ENCODE measurements at regions not wholly inside any gene's neighbourhood (a gene's known extent, or its start where the extent isn't known, plus 50 kb on each side); places are given as distances from the start of the nearest gene placed in this dataset.

GRCh38 chr6:66689608-66690007 is 982.6 kb upstream of the EYS start:
- Histone ChIP-seq H3K27me3 (ENCODE audit: control insufficient read depth in 1 of 2, insufficient read depth in 2 of 2, low read length in 2 of 2) (no peaks in the 10 kb centered on the region), H3K4me1 (ENCODE audit: insufficient read depth, low read length) (no peaks in the 10 kb centered on the region), H3K36me3 (ENCODE audit: insufficient read depth, low read length) (no peaks in the 10 kb centered on the region), H3K4me3 (ENCODE audit: low read length) (no peak overlapping the region), H3K9me3 (ENCODE audit: control insufficient read depth in 1 of 2, insufficient read depth in 1 of 2, low read length in 2 of 2) (peaks cover 0 to 5% of the 10 kb centered on the region in 2 experiments), H3K27ac (ENCODE audit: low read depth in 1 of 2, low read length in 2 of 2) (no peak overlapping the region)
- ChIA-PET CTCF (no interaction called here), POLR2A (no interaction called here)
- TF ChIP-seq CTCF (IDR thresholded peaks at IDR 0.05) = no peak
- intact Hi-C loops (cut with DNase I, micrococcal nuclease) = no loop called here
- Mint-ChIP-seq H3K36me3 (ENCODE audit: low read depth) (no peaks in the 10 kb centered on the region), H3K4me3 (no peak overlapping the region), H3K27ac (no peak overlapping the region), H3K9me3 (peaks cover 16% of the 10 kb centered on the region), H3K4me1 (ENCODE audit: low read depth) (no peaks in the 10 kb centered on the region), H3K27me3 (no peaks in the 10 kb centered on the region)
- ATAC-seq (ENCODE audit: poor library complexity) (no peak), DNase-seq (no peak)

DNA sequence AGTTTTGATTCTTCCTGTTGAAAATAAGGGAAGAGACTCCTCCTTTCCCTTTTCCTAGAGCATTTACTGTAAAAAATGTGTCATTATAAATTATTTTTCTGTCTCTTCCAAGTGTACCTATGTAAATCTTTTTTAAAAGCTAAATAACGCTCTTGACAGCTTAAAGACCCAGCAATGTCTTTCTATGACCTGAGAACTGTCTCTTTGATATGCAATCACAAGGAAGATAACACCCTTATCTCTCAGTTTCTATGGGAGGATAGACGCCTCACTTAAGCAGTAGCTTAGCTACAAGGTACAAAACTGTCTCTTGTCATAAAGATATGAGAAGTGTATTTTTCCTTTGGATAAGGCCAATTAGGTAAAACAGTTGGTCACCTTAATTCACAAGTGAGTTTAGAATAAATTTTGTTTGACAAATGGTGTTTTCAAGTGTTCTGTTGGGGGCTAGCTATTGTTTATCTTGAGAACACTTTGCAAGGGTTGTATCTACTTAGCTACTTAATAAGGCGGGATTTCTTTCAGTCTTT is 980.6 kb upstream of the EYS start:
- Histone ChIP-seq H3K9me3 (ENCODE audit: control insufficient read depth in 1 of 2, insufficient read depth in 1 of 2, low read length in 2 of 2) (peaks cover 0 to 5% of the 10 kb centered on the region in 2 experiments), H3K36me3 (ENCODE audit: insufficient read depth, low read length) (no peaks in the 10 kb centered on the region), H3K27ac (ENCODE audit: low read depth in 1 of 2, low read length in 2 of 2) (no peak overlapping the region), H3K27me3 (ENCODE audit: control insufficient read depth in 1 of 2, insufficient read depth in 2 of 2, low read length in 2 of 2) (no peaks in the 10 kb centered on the region), H3K4me3 (ENCODE audit: low read length) (no peak overlapping the region), H3K4me1 (ENCODE audit: insufficient read depth, low read length) (no peaks in the 10 kb centered on the region)
- H3K4me3 Mint-ChIP-seq = no peak overlapping the region
- H3K27ac Mint-ChIP-seq = no peak overlapping the region
- no peak for TF ChIP-seq CTCF (IDR thresholded peaks at IDR 0.05)
- H3K4me1 Mint-ChIP-seq (ENCODE audit: low read depth) = no peaks in the 10 kb centered on the region
- intact Hi-C loops (cut with DNase I, micrococcal nuclease) = no loop called here
- DNase-seq = no peak
- POLR2A ChIA-PET = no interaction called here
- no peak for ATAC-seq (ENCODE audit: poor library complexity)
- peaks cover 18% of the 10 kb centered on the region for H3K9me3 Mint-ChIP-seq
- CTCF ChIA-PET = no interaction called here
- H3K36me3 Mint-ChIP-seq (ENCODE audit: low read depth) = no peaks in the 10 kb centered on the region
- no peaks in the 10 kb centered on the region for H3K27me3 Mint-ChIP-seq

GRCh38 chr6:66675906-66676305 is 968.9 kb upstream of the EYS start:
- Histone ChIP-seq H3K27ac (ENCODE audit: low read depth in 1 of 2, low read length in 2 of 2) (no peak overlapping the region), H3K27me3 (ENCODE audit: control insufficient read depth in 1 of 2, insufficient read depth in 2 of 2, low read length in 2 of 2) (no peaks in the 10 kb centered on the region), H3K4me1 (ENCODE audit: insufficient read depth, low read length) (no peaks in the 10 kb centered on the region), H3K9me3 (ENCODE audit: control insufficient read depth in 1 of 2, insufficient read depth in 1 of 2, low read length in 2 of 2) (no peaks in the 10 kb centered on the region), H3K36me3 (ENCODE audit: insufficient read depth, low read length) (no peaks in the 10 kb centered on the region), H3K4me3 (ENCODE audit: low read length) (no peak overlapping the region)
- ChIA-PET CTCF (no interaction called here), POLR2A (no interaction called here)
- ATAC-seq (ENCODE audit: poor library complexity) (no peak), DNase-seq (no peak)
- intact Hi-C loops (cut with DNase I, micrococcal nuclease) = no loop called here
- H3K27me3 Mint-ChIP-seq = no peaks in the 10 kb centered on the region
- H3K4me1 Mint-ChIP-seq (ENCODE audit: low read depth) = no peaks in the 10 kb centered on the region
- H3K36me3 Mint-ChIP-seq (ENCODE audit: low read depth) = no peaks in the 10 kb centered on the region
- H3K9me3 Mint-ChIP-seq = peaks cover 2% of the 10 kb centered on the region
- no peak overlapping the region for H3K27ac Mint-ChIP-seq
- no peak overlapping the region for H3K4me3 Mint-ChIP-seq
- TF ChIP-seq CTCF (IDR thresholded peaks at IDR 0.05) = no peak
